ENCODE measurements at regions not wholly inside any gene's neighbourhood (a gene's known extent, or its start where the extent isn't known, plus 50 kb on each side); places are given as distances from the start of the nearest gene placed in this dataset.

GRCh38 chr9:28212979-28213378 is 639.7 kb upstream of the C9orf72 start (continued):
- TF ChIP-seq, protein P1, sequence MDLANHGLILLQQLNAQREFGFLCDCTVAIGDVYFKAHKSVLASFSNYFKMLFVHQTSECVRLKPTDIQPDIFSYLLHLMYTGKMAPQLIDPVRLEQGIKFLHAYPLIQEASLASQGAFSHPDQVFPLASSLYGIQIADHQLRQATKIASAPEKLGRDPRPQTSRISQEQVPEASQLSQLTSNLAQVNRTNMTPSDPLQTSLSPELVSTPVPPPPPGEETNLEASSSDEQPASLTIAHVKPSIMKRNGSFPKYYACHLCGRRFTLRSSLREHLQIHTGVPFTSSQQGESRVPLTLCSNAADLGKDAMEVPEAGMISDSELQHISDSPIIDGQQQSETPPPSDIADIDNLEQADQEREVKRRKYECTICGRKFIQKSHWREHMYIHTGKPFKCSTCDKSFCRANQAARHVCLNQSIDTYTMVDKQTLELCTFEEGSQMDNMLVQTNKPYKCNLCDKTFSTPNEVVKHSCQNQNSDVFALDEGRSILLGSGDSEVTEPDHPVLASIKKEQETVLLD (CRISPR knock-in tag; IDR thresholded peaks at IDR 0.05; ENCODE audit: low read depth) = no peak
- peak; percentile 55; the same call in 1 of the 2 replicates for TF ChIP-seq SOX5 (CRISPR knock-in tag; IDR thresholded peaks at IDR 0.05; ENCODE audit: borderline replicate concordance)
- TF ChIP-seq ZNF570 (CRISPR knock-in tag; IDR thresholded peaks at IDR 0.05; ENCODE audit: borderline replicate concordance) = no peak
- 0 out of 2 replicates have a peak, but pooled peaks have one; percentile 16 for TF ChIP-seq NR2F6 (IDR thresholded peaks at IDR 0.05)
- 0 out of 2 replicates have a peak, but pooled peaks have one; percentile 10 for TF ChIP-seq NR2F6 (CRISPR knock-in tag; IDR thresholded peaks at IDR 0.05)
- TF ChIP-seq ISL2 (CRISPR knock-in tag; IDR thresholded peaks at IDR 0.05) = no peak
- TF ChIP-seq, protein P2, sequence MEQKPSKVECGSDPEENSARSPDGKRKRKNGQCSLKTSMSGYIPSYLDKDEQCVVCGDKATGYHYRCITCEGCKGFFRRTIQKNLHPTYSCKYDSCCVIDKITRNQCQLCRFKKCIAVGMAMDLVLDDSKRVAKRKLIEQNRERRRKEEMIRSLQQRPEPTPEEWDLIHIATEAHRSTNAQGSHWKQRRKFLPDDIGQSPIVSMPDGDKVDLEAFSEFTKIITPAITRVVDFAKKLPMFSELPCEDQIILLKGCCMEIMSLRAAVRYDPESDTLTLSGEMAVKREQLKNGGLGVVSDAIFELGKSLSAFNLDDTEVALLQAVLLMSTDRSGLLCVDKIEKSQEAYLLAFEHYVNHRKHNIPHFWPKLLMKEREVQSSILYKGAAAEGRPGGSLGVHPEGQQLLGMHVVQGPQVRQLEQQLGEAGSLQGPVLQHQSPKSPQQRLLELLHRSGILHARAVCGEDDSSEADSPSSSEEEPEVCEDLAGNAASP (CRISPR knock-in tag; IDR thresholded peaks at IDR 0.05; ENCODE audit: borderline replicate concordance) = no peak
- no peak for TF ChIP-seq ZNF260 (CRISPR knock-in tag; IDR thresholded peaks at IDR 0.05; ENCODE audit: borderline replicate concordance, low read depth)
- TF ChIP-seq JARID2 (CRISPR knock-in tag; IDR thresholded peaks at IDR 0.05; ENCODE audit: insufficient replicate concordance) = no peak
- TF ChIP-seq, protein P3, sequence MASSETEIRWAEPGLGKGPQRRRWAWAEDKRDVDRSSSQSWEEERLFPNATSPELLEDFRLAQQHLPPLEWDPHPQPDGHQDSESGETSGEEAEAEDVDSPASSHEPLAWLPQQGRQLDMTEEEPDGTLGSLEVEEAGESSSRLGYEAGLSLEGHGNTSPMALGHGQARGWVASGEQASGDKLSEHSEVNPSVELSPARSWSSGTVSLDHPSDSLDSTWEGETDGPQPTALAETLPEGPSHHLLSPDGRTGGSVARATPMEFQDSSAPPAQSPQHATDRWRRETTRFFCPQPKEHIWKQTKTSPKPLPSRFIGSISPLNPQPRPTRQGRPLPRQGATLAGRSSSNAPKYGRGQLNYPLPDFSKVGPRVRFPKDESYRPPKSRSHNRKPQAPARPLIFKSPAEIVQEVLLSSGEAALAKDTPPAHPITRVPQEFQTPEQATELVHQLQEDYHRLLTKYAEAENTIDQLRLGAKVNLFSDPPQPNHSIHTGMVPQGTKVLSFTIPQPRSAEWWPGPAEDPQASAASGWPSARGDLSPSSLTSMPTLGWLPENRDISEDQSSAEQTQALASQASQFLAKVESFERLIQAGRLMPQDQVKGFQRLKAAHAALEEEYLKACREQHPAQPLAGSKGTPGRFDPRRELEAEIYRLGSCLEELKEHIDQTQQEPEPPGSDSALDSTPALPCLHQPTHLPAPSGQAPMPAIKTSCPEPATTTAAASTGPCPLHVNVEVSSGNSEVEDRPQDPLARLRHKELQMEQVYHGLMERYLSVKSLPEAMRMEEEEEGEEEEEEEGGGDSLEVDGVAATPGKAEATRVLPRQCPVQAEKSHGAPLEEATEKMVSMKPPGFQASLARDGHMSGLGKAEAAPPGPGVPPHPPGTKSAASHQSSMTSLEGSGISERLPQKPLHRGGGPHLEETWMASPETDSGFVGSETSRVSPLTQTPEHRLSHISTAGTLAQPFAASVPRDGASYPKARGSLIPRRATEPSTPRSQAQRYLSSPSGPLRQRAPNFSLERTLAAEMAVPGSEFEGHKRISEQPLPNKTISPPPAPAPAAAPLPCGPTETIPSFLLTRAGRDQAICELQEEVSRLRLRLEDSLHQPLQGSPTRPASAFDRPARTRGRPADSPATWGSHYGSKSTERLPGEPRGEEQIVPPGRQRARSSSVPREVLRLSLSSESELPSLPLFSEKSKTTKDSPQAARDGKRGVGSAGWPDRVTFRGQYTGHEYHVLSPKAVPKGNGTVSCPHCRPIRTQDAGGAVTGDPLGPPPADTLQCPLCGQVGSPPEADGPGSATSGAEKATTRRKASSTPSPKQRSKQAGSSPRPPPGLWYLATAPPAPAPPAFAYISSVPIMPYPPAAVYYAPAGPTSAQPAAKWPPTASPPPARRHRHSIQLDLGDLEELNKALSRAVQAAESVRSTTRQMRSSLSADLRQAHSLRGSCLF (CRISPR knock-in tag; IDR thresholded peaks at IDR 0.05; ENCODE audit: borderline replicate concordance) = no peak
- no peak for TF ChIP-seq TGIF2 (CRISPR knock-in tag; IDR thresholded peaks at IDR 0.05)
- no peak for TF ChIP-seq TFAP4 (IDR thresholded peaks at IDR 0.05; ENCODE audit: borderline replicate concordance, low read depth)
- no peak for TF ChIP-seq FOXK2 (IDR thresholded peaks at IDR 0.05)
- TF ChIP-seq, protein P4, sequence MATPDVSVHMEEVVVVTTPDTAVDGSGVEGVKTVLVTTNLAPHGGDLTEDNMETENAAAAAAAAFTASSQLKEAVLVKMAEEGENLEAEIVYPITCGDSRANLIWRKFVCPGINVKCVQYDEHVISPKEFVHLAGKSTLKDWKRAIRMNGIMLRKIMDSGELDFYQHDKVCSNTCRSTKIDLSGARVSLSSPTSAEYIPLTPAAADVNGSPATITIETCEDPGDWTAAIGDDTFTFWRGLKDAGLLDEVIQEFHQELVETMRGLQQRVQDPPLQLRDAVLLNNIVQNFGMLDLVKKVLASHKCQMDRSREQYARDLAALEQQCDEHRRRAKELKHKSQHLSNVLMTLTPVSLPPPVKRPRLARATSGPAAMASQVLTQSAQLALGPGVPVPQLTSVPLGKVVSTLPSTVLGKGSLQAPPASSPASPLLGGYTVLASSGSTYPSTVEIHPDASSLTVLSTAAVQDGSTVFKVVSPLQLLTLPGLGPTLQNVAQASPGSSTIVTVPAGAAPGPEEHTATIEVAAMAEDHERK (CRISPR knock-in tag; IDR thresholded peaks at IDR 0.05; ENCODE audit: low read depth) = no peak
- no peak for TF ChIP-seq TCF12 (IDR thresholded peaks at IDR 0.05)
- no peak for TF ChIP-seq TCF12 (CRISPR knock-in tag; IDR thresholded peaks at IDR 0.05)
- TF ChIP-seq, protein P5, sequence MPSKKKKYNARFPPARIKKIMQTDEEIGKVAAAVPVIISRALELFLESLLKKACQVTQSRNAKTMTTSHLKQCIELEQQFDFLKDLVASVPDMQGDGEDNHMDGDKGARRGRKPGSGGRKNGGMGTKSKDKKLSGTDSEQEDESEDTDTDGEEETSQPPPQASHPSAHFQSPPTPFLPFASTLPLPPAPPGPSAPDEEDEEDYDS (CRISPR knock-in tag; IDR thresholded peaks at IDR 0.05) = no peak
- TF ChIP-seq TBX3 (IDR thresholded peaks at IDR 0.05; ENCODE audit: borderline replicate concordance) = peak; percentile 63; the same call in 1 of the 2 replicates
- TF ChIP-seq ZFP82 (CRISPR knock-in tag; IDR thresholded peaks at IDR 0.05; ENCODE audit: borderline replicate concordance) = no peak
